SHP77 (cell line): ENCODE measurements at regions not wholly inside any gene's neighbourhood (a gene's known extent, or its start where the extent isn't known, plus 50 kb on each side); places are given as distances from the start of the nearest gene placed in this dataset.
"Not testable (repeated sequence)": the region's sequence is repeated elsewhere in the genome, so short reads cannot be mapped to it uniquely, and the experiment has no call there.

Source experiments
- DNase-seq, 2 experiments: peaks; one replicate each; lab custom pipeline; 2025; lab: John Stamatoyannopoulos, UW

DNA sequence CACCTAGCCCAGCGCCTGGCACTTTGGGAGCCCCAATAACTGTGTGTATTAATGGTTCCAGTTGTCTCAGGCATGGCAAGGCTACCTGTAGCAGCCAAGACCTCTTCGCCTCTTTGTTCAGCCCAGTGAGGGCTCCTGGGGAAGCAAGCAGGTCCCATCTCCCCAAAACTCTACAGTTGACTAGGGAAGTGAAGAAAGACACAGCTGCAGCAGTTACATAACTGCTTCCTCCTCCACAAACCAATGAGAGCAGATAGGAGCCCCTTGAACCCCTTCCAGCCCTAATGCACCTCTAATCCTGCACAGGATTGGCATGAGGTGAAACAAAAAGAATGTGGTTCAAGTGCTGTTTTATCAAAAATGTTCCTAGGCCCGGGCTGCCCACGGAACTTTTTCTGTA lies 100.5 kb downstream of the SYF2 start:
- DNase-seq, result no peak

- DNase-seq, result no peak
Observed at GRCh38 chr1:25130895-25131294, 101.4 kb downstream of the SYF2 start.

- no peak for DNase-seq
Observed at GRCh38 chr1:25129380-25129779, 102.9 kb downstream of the SYF2 start.

DNA sequence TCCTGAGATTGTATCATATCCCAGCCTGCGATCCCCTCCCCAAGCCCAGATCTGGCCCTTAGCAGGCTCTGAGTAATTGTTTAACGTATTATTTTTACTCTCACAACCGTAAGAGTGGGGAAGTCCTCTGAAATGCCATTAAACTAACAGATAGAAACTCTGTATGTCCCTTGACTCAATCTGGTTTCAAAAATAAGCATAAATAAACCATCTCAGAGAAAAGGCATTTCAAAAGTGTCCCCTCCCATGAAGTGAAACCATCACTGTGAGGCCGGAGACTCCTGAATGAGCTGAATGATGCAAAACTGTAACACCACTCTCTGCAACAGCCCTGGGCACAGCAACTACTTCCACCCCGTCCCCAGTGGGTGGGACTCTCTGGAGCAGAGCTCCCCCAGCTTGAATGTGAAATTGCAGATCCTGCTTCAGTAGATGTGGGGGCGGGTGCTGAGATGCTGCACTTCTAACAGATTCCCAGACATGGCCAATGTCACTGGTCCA lies 104.1 kb downstream of the SYF2 start:
- no peak for DNase-seq

GRCh38 chr1:25126562-25126961 lies 105.7 kb downstream of the SYF2 start:
- DNase-seq, result no peak

DNA sequence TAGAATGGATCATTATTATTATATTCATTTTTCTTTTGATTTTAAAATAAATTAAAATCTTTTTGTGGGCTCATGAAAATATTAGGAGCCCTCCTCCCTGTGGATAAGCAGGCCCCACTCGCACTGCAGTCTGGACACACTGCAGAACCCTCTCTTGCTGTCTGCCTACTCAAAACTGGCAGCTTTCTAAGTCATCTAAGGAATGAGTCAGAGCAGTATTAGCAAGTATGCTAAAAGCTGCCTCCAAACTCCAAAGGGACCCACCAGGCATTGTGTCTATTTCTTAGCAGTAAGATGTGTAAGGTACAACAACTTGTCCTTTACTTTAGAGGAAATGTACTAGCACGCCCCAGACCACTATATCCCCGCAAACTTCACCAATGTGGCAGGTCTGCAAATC lies 108.8 kb downstream of the SYF2 start:
- DNase-seq, result no peak

GRCh38 chr1:25122747-25123146 lies 109.6 kb downstream of the SYF2 start:
- DNase-seq, result no peak

- no peak for DNase-seq
Observed at GRCh38 chr1:25120281-25120680, 112.0 kb downstream of the SYF2 start.

GRCh38 chr1:25118546-25118945 lies 113.8 kb downstream of the SYF2 start:
- no peak for DNase-seq

- DNase-seq, result no peak
Observed at GRCh38 chr1:25117233-25117823, 115.0 kb downstream of the SYF2 start.

- DNase-seq, result no peak
Observed at GRCh38 chr1:25116832-25117231, 115.5 kb downstream of the SYF2 start.

- DNase-seq, result not testable (repeated sequence)
Observed at GRCh38 chr1:25116117-25116516, 116.2 kb downstream of the SYF2 start.

- DNase-seq, result no peak
Observed at GRCh38 chr1:25113731-25114130, 118.6 kb downstream of the SYF2 start.

GRCh38 chr1:25113086-25113485 lies 119.2 kb downstream of the SYF2 start:
- DNase-seq, result no peak

GRCh38 chr1:25112400-25112799 lies 119.9 kb downstream of the SYF2 start:
- DNase-seq, result no peak

- no peak for DNase-seq
Observed at GRCh38 chr1:25111706-25112105, 120.6 kb downstream of the SYF2 start.

DNA sequence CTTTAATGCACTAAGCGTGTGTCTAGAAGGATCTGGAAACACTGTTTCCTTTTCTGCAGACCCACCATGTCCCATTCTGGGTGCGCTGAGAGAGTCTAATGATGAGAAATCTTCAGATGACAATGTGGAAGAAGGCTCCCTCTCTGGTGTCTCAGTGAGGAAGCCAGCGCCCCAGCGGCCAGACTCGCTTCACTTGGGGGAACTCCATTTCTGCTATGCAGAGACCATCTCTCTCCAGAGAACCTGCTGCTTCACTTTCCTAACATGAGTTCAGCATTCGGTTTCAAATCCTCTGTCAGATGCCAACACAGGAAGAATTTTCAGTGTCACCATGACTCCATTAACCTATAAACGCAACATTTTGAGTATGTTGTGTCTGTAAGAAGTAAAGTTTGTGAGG lies 121.8 kb downstream of the SYF2 start:
- no peak for DNase-seq

DNA sequence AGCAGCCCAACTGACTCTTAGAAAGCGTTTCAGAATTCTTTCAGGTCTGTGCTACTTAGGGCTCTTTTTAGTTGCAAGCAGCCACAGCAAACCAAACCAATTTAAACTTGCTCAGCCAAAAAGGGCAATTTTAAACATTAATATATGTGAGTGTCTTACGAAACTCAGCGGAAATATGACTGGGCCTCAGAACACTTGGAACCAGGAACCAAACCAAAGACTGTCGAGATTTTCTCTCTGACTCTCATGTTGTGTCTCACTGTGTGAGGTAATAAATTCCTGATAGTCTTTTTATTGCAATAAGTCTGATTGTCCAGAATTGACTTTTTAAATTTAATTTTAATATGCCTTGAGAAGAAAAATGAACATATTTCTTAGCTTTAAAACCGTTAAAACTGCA lies 122.3 kb downstream of the SYF2 start:
- DNase-seq, result no peak

DNA sequence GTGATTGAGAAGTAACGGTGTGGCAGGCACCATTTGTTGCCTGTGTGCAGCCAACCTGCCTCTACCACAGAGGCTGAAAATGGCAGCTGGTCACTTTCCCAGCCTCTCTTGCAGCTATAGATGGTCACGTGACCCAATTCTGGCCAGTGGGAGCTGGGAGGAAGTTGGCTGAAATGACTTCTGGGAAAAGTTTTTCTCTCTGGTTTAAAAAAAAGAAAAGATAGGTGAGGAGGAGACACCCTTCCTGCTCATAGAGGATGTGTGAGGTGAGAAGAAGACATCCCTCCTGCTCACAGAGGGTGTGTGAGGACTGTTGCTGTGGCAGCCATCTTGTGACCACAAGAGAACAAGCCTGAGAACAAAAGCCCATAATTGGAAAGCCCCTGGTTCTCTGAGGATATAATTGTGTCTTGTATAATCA lies 122.8 kb downstream of the SYF2 start:
- no peak for DNase-seq

- DNase-seq, result no peak
Observed at GRCh38 chr1:25107643-25108010, 124.7 kb downstream of the SYF2 start.

DNA sequence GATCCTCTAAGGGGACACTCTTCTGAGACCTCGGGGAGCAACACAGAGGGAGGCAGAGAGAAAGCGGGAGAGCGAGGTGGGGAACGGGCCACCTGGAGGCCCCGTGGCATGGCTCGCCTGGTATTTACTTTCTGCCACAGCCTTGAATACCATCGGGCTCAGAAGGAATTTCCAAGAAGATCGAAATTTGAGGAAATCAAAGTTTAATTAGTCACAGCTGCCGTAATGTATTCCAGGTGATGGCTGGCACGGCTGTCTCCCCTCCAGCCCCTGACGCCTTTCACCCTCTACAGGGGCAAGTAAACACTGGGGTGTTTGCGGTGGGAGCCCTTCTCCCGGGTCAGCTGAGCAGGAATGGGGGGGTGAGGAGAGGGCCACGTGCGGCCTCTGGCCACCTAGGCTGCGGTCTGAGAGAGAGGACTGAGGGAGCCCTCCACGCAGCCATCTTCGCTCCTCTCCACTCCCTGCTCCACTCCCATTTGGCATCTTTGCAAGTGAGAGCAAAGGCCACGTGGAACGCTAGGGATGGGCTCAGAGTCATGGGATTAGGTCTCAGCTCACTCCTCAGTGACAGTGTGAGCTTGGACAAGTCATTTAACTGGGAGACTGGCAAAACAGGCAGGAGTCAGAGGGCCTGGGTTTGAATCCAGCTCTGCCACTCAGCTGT lies 125.2 kb downstream of the SYF2 start:
- DNase-seq, result no peak

DNA sequence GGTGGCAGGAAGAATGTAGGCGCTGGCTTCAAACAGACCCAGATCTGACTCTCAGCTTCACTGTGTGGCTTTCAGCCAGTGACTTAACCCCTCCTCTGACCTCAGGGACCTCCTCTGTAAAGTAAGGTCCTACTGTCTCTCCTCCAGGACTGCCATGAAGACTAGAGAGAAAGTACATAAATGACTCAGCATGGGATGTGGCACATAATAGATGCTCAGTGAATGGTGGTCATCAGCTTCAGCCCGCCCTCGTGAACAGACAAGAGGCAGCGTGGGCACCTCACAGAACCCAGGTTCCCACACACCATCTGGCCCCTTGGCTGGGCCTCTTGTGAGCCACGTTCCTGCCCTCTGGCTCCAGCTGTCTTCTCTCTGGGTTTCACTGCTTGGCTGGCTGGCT lies 126.0 kb downstream of the SYF2 start:
- no peak for DNase-seq

DNA sequence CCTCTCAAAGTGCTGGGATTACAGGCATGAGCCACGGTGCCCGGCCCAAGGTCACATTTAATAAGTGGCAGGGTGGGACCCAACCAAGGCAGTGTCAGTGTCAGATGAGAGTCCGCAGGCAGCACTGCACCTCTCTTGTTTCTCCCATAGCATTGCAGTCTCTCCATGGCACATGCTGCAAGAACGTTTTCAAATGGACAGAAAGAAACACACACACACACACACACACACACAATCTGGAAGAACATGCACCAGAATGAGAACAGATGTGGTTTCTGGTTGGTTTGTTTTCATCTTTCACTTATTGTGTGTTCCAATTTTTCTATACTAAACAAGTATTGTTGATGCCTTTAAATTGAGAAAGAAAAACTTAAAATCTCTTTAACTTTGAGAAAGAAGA lies 126.5 kb downstream of the SYF2 start:
- DNase-seq, result no peak

DNA sequence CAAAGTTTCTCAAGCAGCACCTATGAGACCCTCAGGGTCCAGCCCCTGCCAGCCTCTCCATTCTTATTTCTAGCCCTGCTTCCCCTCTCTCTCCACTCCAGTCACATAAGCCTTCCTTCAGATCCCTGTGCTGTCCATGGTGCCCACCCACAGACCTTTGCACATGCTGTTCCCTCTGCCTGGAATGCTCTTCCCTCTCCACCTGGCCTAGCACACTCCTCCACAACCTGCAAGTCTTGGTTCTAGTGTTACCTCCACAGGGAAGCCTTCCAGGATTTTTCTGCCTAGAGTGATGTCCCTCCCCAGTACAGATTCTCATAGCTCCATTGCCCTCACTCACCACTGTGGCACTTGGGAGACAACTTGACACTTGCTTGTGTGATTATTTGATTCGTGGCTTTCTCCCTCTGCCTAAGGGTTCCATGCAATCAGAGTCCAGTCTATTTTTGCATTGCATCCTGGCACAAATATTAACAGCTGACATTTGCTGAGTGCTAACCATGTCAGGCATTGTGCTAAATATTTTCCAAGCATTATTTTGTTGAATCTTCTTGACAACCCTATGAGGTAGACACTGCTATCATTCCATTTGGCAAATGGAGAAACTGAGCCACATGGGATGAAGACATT lies 127.3 kb downstream of the SYF2 start:
- no peak for DNase-seq
